Fibroblast of lung (primary cell): ENCODE measurements at regions not wholly inside any gene's neighbourhood (a gene's known extent, or its start where the extent isn't known, plus 50 kb on each side); places are given as distances from the start of the nearest gene placed in this dataset.

ENCODE experiments used
- DNase-seq, 2 donors: peaks; one replicate each; pipeline versions ENCODE4 v3.0.0 to v3.0.0-alpha.2; 2010; ENCODE audit warnings: low read depth in 2 of 2
- H2AFZ ChIP-seq: 2 replicates; pipeline ENCODE4 v1.5.1; 2012; ENCODE audit warnings: low read length, control low read depth, inconsistent platforms
- H3K27ac ChIP-seq: 2 replicates; pipeline ENCODE4 v1.5.1; 2011; ENCODE audit warnings: low read length, control low read depth; ENCODE audit not compliant: insufficient read depth
- H3K27me3 ChIP-seq: 2 replicates; pipeline ENCODE4 v1.5.1; 2011; ENCODE audit warnings: mild to moderate bottlenecking, low read length; ENCODE audit not compliant: control insufficient read depth, insufficient read depth
- H3K36me3 ChIP-seq: 2 replicates; pipeline ENCODE4 v1.5.1; 2011; ENCODE audit warnings: low read length; ENCODE audit not compliant: control insufficient read depth, insufficient read depth
- H3K4me1 ChIP-seq: 2 replicates; pipeline ENCODE4 v1.5.1; 2011; ENCODE audit warnings: low read length; ENCODE audit not compliant: control insufficient read depth, insufficient read depth; ENCODE audit errors: extremely low read depth
- H3K4me2 ChIP-seq: 2 replicates; pipeline ENCODE4 v1.5.1; 2011; ENCODE audit warnings: low read length, control low read depth; ENCODE audit not compliant: insufficient read depth; ENCODE audit errors: extremely low read depth
- H3K4me3 ChIP-seq, 4 experiments: fragments of 200-600 bp in 1 of 4; sonication (generic) in 1 of 4; replicated peaks in 1 of 4; 2 replicates each; pipeline ENCODE4 v1.5.1; 2011 to 2016; ENCODE audit warnings: low read length in 4 of 4, low read depth in 3 of 4, mild to moderate bottlenecking in 3 of 4, control low read depth in 2 of 4, inconsistent platforms in 1 of 4, mixed read lengths in 1 of 4; ENCODE audit not compliant: insufficient read depth in 1 of 4; ENCODE audit errors: control extremely low read depth in 1 of 4
- H3K79me2 ChIP-seq: 2 replicates; pipeline ENCODE4 v1.5.1; 2012; ENCODE audit warnings: mild to moderate bottlenecking, low read length, inconsistent platforms; ENCODE audit not compliant: control insufficient read depth, insufficient read depth
- H3K9ac ChIP-seq: 2 replicates; pipeline ENCODE4 v1.5.1; 2011; ENCODE audit warnings: mild to moderate bottlenecking, low read length, control low read depth; ENCODE audit not compliant: insufficient read depth
- H3K9me3 ChIP-seq: 2 replicates; pipeline ENCODE4 v1.5.1; 2012; ENCODE audit warnings: low read depth, low read length; ENCODE audit not compliant: control insufficient read depth, insufficient read depth
- H4K20me1 ChIP-seq: 2 replicates; pipeline ENCODE4 v1.5.1; 2011; ENCODE audit warnings: low read length; ENCODE audit not compliant: control insufficient read depth, insufficient read depth; ENCODE audit errors: extremely low read depth
- CTCF ChIP-seq, 2 donors: IDR thresholded peaks in 1 of 2; conservative IDR thresholded peaks in 1 of 2; 1 replicate in 1 of 2; 2 replicates in 1 of 2; pipeline ENCODE4 v1.5.1; 2011 to 2012; ENCODE audit warnings: low read length in 2 of 2, control low read depth in 1 of 2, inconsistent platforms in 1 of 2, low read depth in 1 of 2, mild to moderate bottlenecking in 1 of 2
- EZH2 ChIP-seq: IDR thresholded peaks from 2 replicates; pipeline ENCODE4 v1.5.1; 2012; ENCODE audit warnings: low read length, control low read depth, mild to moderate bottlenecking; ENCODE audit errors: missing control alignments

GRCh38 chr1:195197116-195197515 is 1411.1 kb downstream of the KCNT2 start:
- DNase-seq, result no peak
- Histone ChIP-seq H3K4me1 (no peaks in the 10 kb centered on the region), H3K27ac (no peak overlapping the region), H2AFZ (no peak overlapping the region), H3K4me3 (no peak overlapping the region), H3K9ac (no peak overlapping the region), H3K4me2 (no peak overlapping the region), H3K36me3 (no peaks in the 10 kb centered on the region), H3K79me2 (no peaks in the 10 kb centered on the region), H3K9me3 (no peaks in the 10 kb centered on the region), H4K20me1 (no peaks in the 10 kb centered on the region), H3K27me3 (no peaks in the 10 kb centered on the region)
- no peak for TF ChIP-seq CTCF (conservative IDR thresholded peaks at IDR 0.05 in 1 of 2, IDR thresholded peaks at IDR 0.05 in 1 of 2; ENCODE audit: low read depth in 1 of 2, low read length in 2 of 2)
- TF ChIP-seq EZH2, result no peak

- Histone ChIP-seq H3K36me3 (no peaks in the 10 kb centered on the region), H3K4me1 (no peaks in the 10 kb centered on the region), H3K27me3 (no peaks in the 10 kb centered on the region), H3K9ac (no peak overlapping the region), H2AFZ (no peak overlapping the region), H3K4me3 (no peak overlapping the region), H4K20me1 (no peaks in the 10 kb centered on the region), H3K9me3 (no peaks in the 10 kb centered on the region), H3K79me2 (no peaks in the 10 kb centered on the region), H3K27ac (no peak overlapping the region), H3K4me2 (no peak overlapping the region)
- no peak for DNase-seq
- TF ChIP-seq CTCF (conservative IDR thresholded peaks at IDR 0.05 in 1 of 2, IDR thresholded peaks at IDR 0.05 in 1 of 2; ENCODE audit: low read depth in 1 of 2, low read length in 2 of 2) (no peak), EZH2 (no peak)
These were observed 1412.7 kb downstream of the KCNT2 start for GRCh38 chr1:195195423-195196057.

GRCh38 chr1:195193134-195193533 is 1415.1 kb downstream of the KCNT2 start:
- no peaks in the 10 kb centered on the region for H3K4me1 ChIP-seq
- TF ChIP-seq CTCF (conservative IDR thresholded peaks at IDR 0.05 in 1 of 2, IDR thresholded peaks at IDR 0.05 in 1 of 2; ENCODE audit: low read depth in 1 of 2, low read length in 2 of 2) (no peak), EZH2 (no peak)

More at GRCh38 chr1:195193134-195193533, 1415.1 kb downstream of the KCNT2 start:
- H3K27ac ChIP-seq, result no peak overlapping the region
- DNase-seq, result no peak
- H2AFZ ChIP-seq, result no peak overlapping the region
- no peaks in the 10 kb centered on the region for H3K79me2 ChIP-seq
- H3K36me3 ChIP-seq, result no peaks in the 10 kb centered on the region
- no peak overlapping the region for H3K4me3 ChIP-seq
- no peaks in the 10 kb centered on the region for H3K9me3 ChIP-seq
- no peaks in the 10 kb centered on the region for H3K27me3 ChIP-seq
- no peak overlapping the region for H3K4me2 ChIP-seq
- H4K20me1 ChIP-seq, result no peaks in the 10 kb centered on the region
- H3K9ac ChIP-seq, result no peak overlapping the region
